Putamen (tissue), 1 donor: ENCODE measurements at regions not wholly inside any gene's neighbourhood (a gene's known extent, or its start where the extent isn't known, plus 50 kb on each side); places are given as distances from the start of the nearest gene placed in this dataset.

Source experiments
- DNase-seq: peaks from one replicate; pipeline ENCODE4 v3.0.0-alpha.2; 2016; ENCODE audit warnings: low spot score

DNA sequence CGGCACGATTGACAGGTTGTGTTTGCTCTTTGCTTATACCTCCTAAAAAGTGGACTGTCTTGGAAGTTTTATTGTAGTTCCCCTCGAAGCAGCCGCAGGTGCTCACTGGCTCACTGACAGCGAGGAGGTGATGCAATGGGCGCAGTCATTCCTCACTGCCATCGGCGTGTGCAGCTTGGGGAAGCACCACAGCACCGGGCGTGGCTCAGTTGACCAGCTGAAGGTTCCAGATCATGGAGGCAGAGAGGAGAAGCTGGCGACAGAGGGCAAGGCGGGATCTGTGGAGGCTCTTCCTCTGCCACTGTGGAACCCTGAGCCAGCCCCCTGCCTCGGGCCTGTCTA is 72.1 kb upstream of the TNRC6C start:
- DNase-seq = no peak

- no peak for DNase-seq
These were observed 71.4 kb upstream of the TNRC6C start for GRCh38 chr17:77887110-77887463.

DNA sequence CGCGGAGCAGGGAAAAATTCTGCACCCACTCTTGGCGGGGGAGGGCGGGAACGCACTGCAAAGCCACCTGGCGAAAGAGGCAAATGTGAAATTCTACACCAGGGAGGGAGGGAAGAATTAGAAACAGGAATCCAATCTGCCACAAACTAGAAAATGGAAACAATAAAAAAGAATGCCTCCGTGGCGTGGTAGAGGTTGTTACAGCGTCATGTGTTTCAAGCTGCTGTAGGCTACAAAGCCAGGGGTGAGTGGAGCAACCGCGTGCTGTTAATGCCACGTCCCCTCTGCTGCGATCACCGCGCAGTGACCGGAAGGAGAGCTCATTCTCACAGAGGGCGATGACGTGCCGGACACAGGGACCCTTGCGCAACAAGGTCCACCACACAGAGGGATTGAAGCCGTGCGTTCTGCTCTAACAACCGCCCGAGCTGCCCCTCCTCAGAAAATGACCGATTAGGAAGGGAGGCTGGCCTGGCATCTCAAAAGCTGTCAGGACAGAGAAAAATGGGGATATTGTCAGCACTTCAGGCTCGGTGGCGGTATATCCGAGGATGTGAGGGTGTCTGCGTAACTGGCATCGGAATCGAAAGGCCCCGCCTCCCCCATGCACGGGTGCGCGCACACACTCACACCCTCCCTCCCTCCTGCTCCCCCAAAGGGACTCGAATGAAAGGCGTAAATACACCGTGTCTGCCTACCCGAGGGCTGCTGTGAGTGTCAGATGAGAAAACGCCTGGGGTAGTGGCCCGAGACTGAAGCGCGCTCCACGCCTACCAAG is 70.8 kb upstream of the TNRC6C start:
- peak; percentile 61 for DNase-seq

DNA sequence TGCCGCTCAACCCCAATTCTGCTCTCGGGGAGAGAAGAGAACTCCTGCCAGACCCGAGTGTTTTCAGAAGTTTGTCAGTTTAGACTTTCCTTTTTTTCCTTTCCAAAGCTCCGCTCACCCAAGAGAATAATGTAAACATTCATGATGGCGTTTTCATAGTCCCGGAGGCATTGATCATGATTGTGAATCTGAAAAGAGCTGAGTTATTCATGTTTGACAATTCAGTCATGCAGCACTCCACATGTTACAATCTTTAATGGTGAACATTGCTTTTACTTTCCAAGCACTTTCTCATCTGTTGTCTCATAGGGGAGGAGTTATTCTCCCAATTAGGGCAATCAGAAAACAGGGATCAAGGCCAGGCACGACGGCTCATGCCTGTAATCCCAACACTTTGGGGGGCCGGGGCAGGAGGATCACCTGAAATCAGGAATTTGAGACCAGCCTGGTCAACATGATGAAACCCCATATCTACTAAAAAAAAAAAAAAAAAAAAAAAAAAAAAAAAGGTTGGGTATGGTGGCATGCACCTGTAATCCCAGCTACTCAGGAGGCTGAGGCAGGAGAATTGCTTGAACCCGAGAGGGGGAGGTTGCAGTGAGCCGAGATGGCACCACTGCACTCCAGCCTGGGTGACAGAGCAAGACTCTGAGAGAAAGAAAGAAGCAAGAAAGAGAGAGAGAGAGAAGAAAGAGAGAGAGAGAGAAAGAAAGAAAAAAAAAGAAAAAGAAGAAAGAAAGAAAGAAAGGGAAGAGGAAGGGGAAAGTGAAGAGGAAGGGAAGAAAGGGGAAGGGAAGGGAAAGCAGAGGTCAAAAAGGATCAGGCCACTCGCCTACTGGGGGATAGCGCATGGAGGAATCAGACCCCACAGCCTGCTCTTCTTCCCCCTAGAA is 70.0 kb upstream of the TNRC6C start:
- DNase-seq = no peak

DNA sequence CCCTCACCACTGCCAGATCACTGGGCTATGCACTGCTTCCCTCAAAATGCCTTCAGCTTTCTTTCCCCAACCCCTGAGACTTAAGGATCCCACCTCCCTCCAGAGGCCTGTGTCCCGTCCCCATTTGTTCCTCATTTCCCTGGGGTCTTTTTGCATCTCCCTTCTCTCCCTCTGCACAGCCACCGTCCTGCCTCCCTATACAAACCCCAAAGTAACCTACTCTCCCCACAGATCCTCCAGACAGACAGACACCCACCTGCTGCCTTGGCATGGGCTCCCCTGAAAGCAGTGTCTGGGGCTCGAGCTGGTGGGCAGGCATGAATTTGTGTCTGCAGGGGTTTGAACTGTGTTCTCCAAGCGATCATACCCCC is 69.4 kb upstream of the TNRC6C start:
- DNase-seq = no peak

- no peak for DNase-seq
These were observed 68.4 kb upstream of the TNRC6C start for GRCh38 chr17:77889866-77890760.

GRCh38 chr17:77890771-77891170 is 67.7 kb upstream of the TNRC6C start:
- DNase-seq = no peak

GRCh38 chr17:77891602-77892001 is 66.9 kb upstream of the TNRC6C start:
- no peak for DNase-seq

GRCh38 chr17:77892031-77892430 is 66.5 kb upstream of the TNRC6C start:
- DNase-seq = no peak

DNA sequence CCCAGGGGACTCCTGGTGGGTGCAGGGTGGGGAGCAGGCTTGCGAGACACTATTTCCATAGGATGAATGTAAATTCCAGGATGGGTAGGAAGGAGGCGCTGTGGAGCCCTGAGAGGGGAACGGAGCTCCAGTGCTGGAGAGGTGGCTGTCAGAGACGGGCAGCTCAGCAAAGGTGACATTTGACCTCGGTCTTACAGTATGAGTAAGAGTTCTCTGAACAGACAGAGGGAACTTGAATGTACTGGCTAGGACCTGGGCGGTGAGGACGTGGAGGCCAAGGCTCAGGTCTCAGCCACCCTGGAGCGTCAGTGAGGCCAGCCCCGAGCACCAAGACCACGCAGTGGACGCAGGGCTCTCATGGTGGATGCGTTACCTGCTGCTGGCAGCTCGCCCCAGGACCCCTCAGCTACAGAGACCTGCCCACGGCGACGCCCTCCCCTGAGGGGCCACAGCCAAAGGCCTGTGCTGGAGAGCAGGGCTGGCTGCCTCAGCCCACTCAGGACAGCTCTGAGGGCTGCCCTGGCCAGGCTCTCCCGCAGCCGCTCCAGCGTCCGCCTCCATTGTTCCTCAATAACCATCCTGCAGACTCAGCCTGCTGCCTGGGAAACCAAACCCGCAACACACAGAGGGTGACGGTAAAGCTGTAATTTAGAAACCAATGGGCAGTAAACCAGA is 65.9 kb upstream of the TNRC6C start:
- no peak for DNase-seq

DNA sequence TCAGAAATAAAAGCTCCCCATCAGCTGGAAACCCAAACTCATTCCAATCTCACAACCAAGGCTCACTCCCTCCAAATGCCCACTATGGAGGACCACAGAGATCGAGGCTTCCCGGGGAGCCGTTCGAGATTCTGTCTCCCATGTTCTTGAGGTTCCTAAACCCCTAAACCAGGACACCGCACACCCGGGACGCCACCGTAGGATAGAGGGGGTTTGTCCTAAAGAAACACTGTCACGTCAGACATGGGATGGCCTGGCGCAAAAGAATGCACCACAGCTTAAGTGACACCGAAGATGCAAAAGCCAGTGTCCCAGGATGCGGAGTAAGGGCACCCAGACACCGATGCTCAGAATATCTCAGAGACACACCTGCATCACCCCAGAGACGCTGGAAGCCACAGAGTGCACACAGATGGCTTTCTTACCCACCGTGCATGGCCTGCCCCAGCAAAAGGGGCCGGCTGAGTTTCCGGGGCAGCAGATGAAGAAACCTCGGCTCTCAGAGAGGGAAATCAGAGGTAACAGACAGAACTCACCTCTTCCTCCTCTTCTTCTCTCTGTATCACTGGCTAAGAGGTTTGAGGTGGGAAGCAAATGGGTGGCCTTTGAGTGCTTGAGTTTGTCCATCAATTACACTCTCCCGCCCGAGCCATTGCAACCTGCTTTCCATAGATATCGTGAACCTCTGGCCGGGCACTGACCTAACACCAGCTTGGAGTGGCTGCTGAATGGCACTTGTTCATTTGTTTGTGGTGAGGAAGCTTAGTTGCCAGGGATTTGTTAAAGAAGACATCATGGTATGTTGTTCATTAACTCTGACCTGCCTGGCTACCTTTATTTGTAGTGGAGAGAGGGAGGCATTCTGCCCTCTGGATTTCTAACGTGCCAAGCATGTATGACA is 65.1 kb upstream of the TNRC6C start:
- no peak for DNase-seq

GRCh38 chr17:77894126-77894956 is 64.2 kb upstream of the TNRC6C start:
- no peak for DNase-seq

GRCh38 chr17:77897741-77898301 is 60.7 kb upstream of the TNRC6C start:
- no peak for DNase-seq

GRCh38 chr17:77898521-77899434 is 59.7 kb upstream of the TNRC6C start:
- no peak for DNase-seq

DNA sequence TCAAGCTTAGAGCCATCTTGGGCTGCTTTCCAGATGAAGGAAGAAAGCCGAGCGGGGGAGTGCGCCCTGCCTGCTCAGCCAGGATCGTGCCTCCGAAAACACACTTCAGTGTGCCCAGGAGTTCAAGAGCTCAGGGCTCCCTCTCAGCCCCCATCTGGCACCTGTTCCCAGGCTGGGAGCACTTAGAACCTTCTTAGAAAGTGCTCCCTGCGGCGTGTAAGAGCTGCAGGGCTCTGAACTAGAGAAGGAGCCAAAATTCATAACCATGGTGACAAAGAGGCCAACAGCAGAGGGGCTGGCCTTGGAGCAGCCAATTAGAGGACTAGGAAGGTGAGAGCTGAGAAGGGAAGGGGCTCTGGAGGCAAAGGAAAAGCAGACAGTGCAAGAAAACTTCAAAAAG is 59.0 kb upstream of the TNRC6C start:
- no peak for DNase-seq

- no peak for DNase-seq
These were observed 57.0 kb upstream of the TNRC6C start for GRCh38 chr17:77901481-77901880.

DNA sequence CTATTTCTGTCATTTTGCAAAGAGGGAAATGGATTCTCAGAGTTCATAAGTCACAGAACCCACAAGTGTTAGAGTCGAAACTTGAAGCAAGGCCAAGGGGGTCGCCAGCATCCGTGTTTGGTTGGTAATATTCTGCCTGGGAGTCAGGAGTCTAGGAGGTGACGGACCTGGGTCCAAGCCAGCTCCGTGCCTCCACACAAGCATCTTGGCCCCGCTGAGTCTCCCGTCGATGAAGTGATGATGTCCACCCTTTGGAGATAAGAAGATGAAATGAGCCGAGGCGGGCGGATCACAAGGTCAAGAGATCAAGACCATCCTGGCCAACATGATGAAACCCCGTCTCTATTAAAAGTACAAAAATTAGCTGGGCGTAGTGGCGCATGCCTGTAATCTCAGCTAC is 53.2 kb upstream of the TNRC6C start:
- DNase-seq = no peak

DNA sequence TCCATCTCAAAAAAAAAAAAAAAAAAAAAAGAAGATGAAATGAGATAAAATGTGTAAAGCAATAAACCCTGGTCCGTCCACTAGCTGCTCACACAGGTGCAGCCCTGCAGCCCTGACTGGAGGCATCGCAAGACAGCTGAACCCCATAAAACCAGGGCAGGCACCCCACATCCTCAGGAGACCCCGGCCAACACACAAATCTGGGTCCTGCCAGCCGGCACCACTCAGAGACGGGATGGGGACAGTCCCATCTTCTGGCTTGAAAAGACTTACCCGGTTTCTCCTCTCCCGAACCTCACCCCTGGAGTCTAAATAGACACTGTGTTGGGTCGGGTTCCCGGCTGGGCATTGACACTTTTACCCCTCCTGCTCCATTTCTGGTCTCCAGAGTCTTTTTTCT is 52.7 kb upstream of the TNRC6C start:
- DNase-seq = no peak
